ENCODE measurements at regions not wholly inside any gene's neighbourhood (a gene's known extent, or its start where the extent isn't known, plus 50 kb on each side); places are given as distances from the start of the nearest gene placed in this dataset.

DNA sequence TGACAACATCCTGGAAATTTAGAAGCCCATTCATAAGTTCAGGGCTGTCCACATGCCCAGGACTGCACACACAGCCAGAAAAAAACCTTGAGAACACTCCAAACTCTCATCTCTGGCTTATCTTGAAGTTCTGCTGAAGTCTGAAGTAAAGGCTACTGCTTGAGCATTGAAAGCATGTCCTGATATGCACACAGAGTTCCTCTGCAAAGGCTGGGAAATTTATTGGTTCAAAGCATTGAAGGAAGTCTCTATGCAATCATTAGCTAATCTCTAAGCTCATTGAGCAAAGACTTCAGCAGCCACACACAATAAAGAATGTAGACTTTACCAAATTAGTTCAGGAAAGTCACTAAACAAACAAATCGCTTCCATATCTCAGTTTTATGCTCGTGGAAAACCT is 162.0 kb upstream of the STT3B start:
- Mint-ChIP-seq H3K27ac (no peak overlapping the region), H3K4me3 (no peak overlapping the region), H3K36me3 (ENCODE audit: low read depth) (no peaks in the 10 kb centered on the region), H3K9me3 (no peaks in the 10 kb centered on the region; the same call in 2 of the 3 replicates), H3K27me3 (ENCODE audit: insufficient read depth, low read depth, poor library complexity) (no peaks in the 10 kb centered on the region), H3K4me1 (no peaks in the 10 kb centered on the region)
- H3K36me3 ChIP-seq (ENCODE audit: insufficient read depth), result no peaks in the 10 kb centered on the region
- H2AFZ ChIP-seq, result no peak overlapping the region; the same call in 1 of the 2 replicates
- no peak overlapping the region for H3K27ac ChIP-seq (ENCODE audit: low read depth)
- TF ChIP-seq ZNF331 (CRISPR knock-in tag; IDR thresholded peaks at IDR 0.05; ENCODE audit: low read depth) (no peak), STAT1 (IDR thresholded peaks at IDR 0.05; ENCODE audit: unreplicated experiment) (no peak), POLR2AphosphoS5 (IDR thresholded peaks at IDR 0.05; ENCODE audit: low read depth) (no peak), NANOG (IDR thresholded peaks at IDR 0.05; ENCODE audit: borderline replicate concordance) (no peak), EZH2phosphoT487 (IDR thresholded peaks at IDR 0.05; ENCODE audit: unreplicated experiment) (no peak), CREB1 (CRISPR knock-in tag; IDR thresholded peaks at IDR 0.05; ENCODE audit: low read depth) (no peak), JUNB (IDR thresholded peaks at IDR 0.05; ENCODE audit: unreplicated experiment) (no peak), EZH2 (IDR thresholded peaks at IDR 0.05; ENCODE audit: low read depth, unreplicated experiment) (no peak)
- TF ChIP-seq, protein P1, sequence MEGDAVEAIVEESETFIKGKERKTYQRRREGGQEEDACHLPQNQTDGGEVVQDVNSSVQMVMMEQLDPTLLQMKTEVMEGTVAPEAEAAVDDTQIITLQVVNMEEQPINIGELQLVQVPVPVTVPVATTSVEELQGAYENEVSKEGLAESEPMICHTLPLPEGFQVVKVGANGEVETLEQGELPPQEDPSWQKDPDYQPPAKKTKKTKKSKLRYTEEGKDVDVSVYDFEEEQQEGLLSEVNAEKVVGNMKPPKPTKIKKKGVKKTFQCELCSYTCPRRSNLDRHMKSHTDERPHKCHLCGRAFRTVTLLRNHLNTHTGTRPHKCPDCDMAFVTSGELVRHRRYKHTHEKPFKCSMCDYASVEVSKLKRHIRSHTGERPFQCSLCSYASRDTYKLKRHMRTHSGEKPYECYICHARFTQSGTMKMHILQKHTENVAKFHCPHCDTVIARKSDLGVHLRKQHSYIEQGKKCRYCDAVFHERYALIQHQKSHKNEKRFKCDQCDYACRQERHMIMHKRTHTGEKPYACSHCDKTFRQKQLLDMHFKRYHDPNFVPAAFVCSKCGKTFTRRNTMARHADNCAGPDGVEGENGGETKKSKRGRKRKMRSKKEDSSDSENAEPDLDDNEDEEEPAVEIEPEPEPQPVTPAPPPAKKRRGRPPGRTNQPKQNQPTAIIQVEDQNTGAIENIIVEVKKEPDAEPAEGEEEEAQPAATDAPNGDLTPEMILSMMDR (conservative IDR thresholded peaks at IDR 0.05; ENCODE audit: low read depth in 2 of 2), result no peak
- TF ChIP-seq, protein P2, sequence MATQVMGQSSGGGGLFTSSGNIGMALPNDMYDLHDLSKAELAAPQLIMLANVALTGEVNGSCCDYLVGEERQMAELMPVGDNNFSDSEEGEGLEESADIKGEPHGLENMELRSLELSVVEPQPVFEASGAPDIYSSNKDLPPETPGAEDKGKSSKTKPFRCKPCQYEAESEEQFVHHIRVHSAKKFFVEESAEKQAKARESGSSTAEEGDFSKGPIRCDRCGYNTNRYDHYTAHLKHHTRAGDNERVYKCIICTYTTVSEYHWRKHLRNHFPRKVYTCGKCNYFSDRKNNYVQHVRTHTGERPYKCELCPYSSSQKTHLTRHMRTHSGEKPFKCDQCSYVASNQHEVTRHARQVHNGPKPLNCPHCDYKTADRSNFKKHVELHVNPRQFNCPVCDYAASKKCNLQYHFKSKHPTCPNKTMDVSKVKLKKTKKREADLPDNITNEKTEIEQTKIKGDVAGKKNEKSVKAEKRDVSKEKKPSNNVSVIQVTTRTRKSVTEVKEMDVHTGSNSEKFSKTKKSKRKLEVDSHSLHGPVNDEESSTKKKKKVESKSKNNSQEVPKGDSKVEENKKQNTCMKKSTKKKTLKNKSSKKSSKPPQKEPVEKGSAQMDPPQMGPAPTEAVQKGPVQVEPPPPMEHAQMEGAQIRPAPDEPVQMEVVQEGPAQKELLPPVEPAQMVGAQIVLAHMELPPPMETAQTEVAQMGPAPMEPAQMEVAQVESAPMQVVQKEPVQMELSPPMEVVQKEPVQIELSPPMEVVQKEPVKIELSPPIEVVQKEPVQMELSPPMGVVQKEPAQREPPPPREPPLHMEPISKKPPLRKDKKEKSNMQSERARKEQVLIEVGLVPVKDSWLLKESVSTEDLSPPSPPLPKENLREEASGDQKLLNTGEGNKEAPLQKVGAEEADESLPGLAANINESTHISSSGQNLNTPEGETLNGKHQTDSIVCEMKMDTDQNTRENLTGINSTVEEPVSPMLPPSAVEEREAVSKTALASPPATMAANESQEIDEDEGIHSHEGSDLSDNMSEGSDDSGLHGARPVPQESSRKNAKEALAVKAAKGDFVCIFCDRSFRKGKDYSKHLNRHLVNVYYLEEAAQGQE (IDR thresholded peaks at IDR 0.05; ENCODE audit: unreplicated experiment), result no peak
- H3K4me2 ChIP-seq, result no peak overlapping the region
- no peak for ATAC-seq
- DNase-seq (ENCODE audit: low spot score), result no peak
- H4K20me1 ChIP-seq (replicated peaks; ENCODE audit: insufficient read depth), result no peaks in the 10 kb centered on the region
- no peaks in the 10 kb centered on the region for H3K4me1 ChIP-seq (ENCODE audit: insufficient read depth)
- no peaks in the 10 kb centered on the region; the same call in 1 of the 2 replicates for H3K9me2 ChIP-seq (ENCODE audit: insufficient read depth)
- H3K79me2 ChIP-seq (replicated peaks; ENCODE audit: insufficient read depth), result no peaks in the 10 kb centered on the region
- no peak overlapping the region for H3K4me3 ChIP-seq
- no peaks in the 10 kb centered on the region for H3K27me3 ChIP-seq (ENCODE audit: insufficient read depth)
- no peaks in the 10 kb centered on the region for H3F3A ChIP-seq (replicated peaks; ENCODE audit: low read depth)

DNA sequence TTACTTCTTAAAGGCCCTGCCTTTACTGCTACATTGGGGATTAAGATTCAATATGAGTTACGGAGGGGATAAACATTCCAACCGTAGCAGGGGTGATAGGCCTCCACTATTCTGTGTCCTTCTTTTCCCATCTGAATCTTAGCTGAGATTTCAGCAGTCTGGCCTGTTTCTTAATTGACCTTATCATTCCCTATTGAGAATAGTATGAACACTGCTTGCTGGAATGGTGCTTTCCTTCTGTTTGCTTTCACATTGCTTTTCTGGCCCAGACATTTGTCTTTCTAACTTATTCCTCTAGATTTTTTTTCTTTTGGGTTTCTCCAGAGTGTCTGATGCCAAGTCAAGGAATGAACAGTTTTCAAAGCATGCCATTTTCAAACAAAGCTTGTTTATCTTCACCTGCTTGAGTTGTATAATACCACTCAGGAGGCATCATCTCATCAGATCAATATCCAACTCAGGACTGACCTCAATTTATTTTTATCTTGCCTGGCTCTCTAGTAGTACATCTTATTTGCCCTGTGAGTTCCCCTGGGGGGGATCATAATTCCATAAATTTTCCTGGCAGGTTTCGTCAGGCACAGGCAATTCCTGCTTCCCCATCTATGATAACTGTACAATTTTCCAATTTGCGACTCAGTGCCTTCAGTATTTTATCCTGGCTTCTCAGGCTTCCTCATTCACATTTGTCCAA is 161.1 kb upstream of the STT3B start:
- DNase-seq (ENCODE audit: low spot score) (no peak), ATAC-seq (no peak)
- Mint-ChIP-seq H3K4me3 (no peak overlapping the region), H3K27me3 (ENCODE audit: insufficient read depth, low read depth, poor library complexity) (no peaks in the 10 kb centered on the region), H3K4me1 (no peaks in the 10 kb centered on the region), H3K9me3 (no peaks in the 10 kb centered on the region; the same call in 2 of the 3 replicates), H3K36me3 (ENCODE audit: low read depth) (no peaks in the 10 kb centered on the region), H3K27ac (no peak overlapping the region)
- no peak overlapping the region for H3K4me3 ChIP-seq
- H2AFZ ChIP-seq, result no peak overlapping the region
- no peaks in the 10 kb centered on the region for H3K27me3 ChIP-seq (ENCODE audit: insufficient read depth)
- no peak overlapping the region for H3K4me2 ChIP-seq
- H3K27ac ChIP-seq (ENCODE audit: low read depth), result no peak overlapping the region
- no peaks in the 10 kb centered on the region for H3F3A ChIP-seq (replicated peaks; ENCODE audit: low read depth)
- H3K36me3 ChIP-seq (ENCODE audit: insufficient read depth), result no peaks in the 10 kb centered on the region
- no peaks in the 10 kb centered on the region; the same call in 1 of the 2 replicates for H3K9me2 ChIP-seq (ENCODE audit: insufficient read depth)
- H3K4me1 ChIP-seq (ENCODE audit: insufficient read depth), result no peaks in the 10 kb centered on the region
- no peaks in the 10 kb centered on the region for H3K79me2 ChIP-seq (replicated peaks; ENCODE audit: insufficient read depth)
- no peaks in the 10 kb centered on the region for H4K20me1 ChIP-seq (replicated peaks; ENCODE audit: insufficient read depth)
- TF ChIP-seq, protein P3, sequence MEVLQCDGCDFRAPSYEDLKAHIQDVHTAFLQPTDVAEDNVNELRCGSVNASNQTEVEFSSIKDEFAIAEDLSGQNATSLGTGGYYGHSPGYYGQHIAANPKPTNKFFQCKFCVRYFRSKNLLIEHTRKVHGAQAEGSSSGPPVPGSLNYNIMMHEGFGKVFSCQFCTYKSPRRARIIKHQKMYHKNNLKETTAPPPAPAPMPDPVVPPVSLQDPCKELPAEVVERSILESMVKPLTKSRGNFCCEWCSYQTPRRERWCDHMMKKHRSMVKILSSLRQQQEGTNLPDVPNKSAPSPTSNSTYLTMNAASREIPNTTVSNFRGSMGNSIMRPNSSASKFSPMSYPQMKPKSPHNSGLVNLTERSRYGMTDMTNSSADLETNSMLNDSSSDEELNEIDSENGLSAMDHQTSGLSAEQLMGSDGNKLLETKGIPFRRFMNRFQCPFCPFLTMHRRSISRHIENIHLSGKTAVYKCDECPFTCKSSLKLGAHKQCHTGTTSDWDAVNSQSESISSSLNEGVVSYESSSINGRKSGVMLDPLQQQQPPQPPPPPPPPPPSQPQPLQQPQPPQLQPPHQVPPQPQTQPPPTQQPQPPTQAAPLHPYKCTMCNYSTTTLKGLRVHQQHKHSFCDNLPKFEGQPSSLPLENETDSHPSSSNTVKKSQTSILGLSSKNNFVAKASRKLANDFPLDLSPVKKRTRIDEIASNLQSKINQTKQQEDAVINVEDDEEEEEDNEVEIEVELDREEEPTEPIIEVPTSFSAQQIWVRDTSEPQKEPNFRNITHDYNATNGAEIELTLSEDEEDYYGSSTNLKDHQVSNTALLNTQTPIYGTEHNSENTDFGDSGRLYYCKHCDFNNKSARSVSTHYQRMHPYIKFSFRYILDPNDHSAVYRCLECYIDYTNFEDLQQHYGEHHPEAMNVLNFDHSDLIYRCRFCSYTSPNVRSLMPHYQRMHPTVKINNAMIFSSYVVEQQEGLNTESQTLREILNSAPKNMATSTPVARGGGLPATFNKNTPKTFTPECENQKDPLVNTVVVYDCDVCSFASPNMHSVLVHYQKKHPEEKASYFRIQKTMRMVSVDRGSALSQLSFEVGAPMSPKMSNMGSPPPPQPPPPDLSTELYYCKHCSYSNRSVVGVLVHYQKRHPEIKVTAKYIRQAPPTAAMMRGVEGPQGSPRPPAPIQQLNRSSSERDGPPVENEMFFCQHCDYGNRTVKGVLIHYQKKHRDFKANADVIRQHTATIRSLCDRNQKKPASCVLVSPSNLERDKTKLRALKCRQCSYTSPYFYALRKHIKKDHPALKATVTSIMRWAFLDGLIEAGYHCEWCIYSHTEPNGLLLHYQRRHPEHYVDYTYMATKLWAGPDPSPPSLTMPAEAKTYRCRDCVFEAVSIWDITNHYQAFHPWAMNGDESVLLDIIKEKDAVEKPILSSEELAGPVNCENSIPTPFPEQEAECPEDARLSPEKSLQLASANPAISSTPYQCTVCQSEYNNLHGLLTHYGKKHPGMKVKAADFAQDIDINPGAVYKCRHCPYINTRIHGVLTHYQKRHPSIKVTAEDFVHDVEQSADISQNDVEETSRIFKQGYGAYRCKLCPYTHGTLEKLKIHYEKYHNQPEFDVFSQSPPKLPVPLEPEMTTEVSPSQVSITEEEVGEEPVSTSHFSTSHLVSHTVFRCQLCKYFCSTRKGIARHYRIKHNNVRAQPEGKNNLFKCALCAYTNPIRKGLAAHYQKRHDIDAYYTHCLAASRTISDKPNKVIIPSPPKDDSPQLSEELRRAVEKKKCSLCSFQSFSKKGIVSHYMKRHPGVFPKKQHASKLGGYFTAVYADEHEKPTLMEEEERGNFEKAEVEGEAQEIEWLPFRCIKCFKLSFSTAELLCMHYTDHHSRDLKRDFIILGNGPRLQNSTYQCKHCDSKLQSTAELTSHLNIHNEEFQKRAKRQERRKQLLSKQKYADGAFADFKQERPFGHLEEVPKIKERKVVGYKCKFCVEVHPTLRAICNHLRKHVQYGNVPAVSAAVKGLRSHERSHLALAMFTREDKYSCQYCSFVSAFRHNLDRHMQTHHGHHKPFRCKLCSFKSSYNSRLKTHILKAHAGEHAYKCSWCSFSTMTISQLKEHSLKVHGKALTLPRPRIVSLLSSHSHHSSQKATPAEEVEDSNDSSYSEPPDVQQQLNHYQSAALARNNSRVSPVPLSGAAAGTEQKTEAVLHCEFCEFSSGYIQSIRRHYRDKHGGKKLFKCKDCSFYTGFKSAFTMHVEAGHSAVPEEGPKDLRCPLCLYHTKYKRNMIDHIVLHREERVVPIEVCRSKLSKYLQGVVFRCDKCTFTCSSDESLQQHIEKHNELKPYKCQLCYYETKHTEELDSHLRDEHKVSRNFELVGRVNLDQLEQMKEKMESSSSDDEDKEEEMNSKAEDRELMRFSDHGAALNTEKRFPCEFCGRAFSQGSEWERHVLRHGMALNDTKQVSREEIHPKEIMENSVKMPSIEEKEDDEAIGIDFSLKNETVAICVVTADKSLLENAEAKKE (CRISPR knock-in tag; IDR thresholded peaks at IDR 0.05), result no peak
